NCI-H146 treated with DMSO at 0.1 percent for 48 hours (cell line): ENCODE measurements at regions not wholly inside any gene's neighbourhood (a gene's known extent, or its start where the extent isn't known, plus 50 kb on each side); places are given as distances from the start of the nearest gene placed in this dataset.

Experiments
- DNase-seq: peaks from one replicate; lab custom pipeline; 2025; ENCODE audit not compliant: unreplicated experiment; lab: John Stamatoyannopoulos, UW

GRCh38 chr2:8529706-8530277, 152.1 kb upstream of the ID2 start:
- DNase-seq = no peak

- DNase-seq = no peak
These were observed 150.4 kb upstream of the ID2 start for GRCh38 chr2:8531481-8531880.

GRCh38 chr2:8532438-8532837, 149.4 kb upstream of the ID2 start:
- no peak for DNase-seq

DNA sequence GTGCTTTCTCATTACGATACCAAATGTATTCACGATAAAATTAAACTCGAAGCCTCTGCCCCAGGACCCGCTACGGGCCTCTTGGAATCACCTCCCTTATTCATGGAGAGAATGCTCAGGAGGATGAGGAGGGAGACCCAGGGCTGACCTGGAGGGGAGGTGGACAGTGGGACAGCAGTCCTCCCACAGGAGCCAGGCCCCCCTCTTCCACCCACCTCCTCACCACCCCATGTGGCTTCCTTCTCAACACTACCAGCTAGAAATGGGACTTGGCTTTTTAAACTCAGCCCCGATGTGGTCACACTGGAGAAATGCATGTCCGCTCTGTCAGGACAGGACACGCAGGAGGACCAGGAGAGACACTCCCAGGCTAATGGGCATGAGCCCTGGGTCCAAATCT, 147.9 kb upstream of the ID2 start:
- DNase-seq = no peak

DNA sequence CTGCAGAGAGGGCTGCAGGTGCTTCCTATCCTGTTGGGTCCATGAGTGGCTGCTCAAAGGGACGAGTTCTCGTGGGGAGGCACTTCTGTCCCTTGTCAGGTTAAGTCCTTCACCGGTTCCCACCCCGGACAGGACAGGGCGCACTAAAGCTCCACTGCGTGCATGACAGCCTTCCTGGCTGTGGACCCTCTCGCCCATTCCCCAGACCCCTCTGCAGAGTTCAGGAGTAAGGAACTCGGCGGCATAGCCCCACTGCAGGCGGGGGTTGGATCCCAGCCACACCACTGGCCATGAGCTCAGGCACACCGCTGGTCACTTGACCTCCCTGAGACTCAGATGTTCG, 147.5 kb upstream of the ID2 start:
- no peak for DNase-seq

- DNase-seq = no peak
These were observed 147.0 kb upstream of the ID2 start for GRCh38 chr2:8534729-8535468.

GRCh38 chr2:8535469-8535795, 146.4 kb upstream of the ID2 start:
- no peak for DNase-seq

DNA sequence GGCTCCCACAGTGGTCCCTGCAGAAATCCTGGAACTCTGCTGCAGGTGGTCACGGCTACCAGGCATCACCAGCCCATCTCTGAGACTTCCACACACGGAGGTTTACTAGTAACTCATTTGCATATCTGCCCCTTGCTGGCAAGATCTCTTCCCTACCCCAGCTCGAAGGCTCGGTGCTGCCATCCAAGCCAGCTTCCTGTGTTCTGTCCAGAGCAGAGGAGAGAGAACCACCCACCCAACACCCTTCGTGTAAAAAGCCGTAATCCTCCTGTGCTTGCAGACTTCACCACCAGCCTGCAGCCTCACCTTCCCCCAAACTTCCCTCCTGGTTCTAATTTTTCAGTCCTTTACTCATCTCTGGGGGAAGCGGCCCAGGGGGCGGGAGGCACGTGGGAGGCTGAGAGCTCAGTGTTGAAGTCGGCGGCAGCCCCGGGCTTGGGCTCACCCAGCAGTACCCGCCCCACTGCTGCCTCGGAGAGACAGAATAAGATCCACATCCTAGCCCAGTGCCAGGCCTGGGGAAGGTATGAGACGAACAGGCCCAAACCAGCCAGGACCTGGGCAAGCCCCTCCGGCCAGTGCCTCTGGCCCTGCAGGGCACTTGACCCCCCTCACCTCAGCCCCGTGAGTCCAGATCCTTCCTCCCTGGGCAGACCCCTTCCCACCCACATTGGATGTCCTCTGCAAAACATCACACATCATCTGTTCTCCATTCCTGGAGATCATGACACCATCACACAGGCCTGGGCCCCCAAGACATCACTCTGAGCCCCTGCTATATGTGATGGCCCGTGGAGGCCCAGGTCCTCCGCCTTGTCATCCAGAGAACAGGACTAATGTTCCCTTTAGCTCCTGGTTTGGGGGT, 145.8 kb upstream of the ID2 start:
- DNase-seq = no peak

GRCh38 chr2:8536686-8537561, 144.9 kb upstream of the ID2 start:
- DNase-seq = no peak

DNA sequence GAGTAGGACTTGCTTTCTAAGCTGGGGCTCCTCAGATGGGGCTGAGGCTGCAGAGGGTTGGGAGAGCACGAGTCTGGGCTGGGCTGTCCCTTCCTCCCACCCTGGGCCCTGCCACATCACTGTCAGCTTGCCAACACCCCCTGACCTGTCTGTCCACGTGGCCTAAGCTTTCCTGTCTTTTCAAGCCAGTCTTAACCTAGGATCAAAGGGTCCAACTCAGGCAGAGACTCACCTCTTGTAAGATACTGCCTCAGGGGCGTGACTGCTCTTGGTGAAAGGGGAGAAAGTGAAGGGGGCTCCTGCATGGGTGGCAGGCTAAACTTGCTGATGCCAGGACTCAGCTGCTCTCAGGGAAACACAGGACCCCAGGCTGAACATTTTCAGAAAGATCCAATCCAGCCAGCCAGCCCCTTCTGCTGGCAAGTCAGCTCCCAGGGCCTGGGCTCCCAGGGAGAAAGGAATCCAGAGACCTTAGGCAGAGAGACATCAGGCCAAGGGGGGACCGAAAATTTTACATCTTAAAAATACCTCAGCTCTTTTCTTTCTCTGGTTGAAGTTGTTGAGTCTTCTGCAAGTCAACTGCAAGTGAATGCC, 144.2 kb upstream of the ID2 start:
- DNase-seq = no peak

- DNase-seq = no peak
These were observed 143.3 kb upstream of the ID2 start for GRCh38 chr2:8538531-8538930.

DNA sequence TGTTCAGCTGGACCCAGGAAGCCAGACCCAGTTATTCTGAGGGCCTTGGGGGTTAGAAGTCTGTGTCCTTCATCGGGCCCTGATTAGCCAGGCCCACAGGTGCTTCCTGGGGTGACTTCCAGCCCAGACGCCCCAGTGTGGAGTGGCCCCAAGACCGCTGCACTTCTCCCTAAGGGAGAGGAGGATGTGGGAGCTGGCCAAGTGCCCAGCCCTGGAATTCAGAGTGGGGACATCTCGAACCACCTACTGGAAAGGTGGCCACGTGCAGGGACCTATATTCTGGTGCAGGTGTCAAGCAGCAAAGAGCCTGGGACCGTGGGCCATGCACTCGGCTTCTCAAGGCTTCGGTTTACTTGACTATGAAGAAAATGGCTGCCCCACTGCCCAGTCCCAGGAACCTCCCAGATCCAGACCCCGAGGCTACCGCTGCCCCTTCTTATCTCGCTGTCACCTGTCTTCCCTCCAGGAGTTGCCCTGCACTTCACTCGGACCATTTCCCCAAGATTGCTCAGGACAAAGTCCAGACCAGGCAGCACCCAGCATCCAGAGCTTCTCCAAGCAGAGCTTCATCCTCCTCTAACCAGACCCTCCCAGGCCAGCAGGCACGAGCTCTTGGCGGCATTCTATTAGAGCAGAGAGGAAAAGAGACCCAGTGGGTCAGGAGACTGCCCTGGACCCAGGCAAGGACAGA, 142.8 kb upstream of the ID2 start:
- DNase-seq = no peak

DNA sequence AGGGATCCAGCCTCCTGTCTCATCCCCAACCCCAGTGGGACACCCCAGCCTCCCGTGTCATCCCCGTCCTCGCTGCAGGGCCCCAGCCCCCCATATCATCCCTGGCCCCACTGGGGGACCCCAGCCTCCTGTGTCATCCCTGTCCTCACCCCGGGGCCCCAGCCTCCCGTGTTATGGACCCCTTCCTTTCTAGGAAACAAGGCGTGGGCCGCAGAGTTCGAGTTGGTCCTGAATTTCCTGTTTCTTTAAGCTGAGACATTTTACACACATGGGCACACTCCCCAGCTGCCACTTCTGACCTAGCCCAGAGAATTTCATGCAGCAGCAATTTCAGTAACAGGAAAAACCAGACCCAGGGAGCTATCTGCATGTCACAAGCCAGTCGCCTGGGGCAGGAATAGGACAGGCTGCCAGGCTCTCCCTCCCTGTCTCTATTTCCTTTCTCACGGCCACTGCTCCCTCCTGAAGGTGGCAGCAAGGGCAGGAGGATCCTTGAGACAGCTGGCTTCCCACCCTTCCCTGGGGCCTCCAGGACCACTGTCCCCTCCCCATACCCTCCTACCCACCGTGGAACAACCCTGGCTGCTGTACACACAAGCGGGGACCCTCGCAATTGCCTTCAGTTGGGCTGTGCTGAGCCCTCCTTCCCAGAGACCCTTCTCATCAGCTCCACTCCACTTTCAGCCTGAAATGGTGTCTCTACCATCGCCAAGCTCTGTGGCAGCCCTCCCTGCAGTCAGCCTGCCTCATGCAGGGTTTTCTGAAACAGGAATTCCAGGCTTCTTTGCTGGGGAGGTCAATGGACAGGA, 141.9 kb upstream of the ID2 start:
- DNase-seq = no peak

GRCh38 chr2:8540552-8541055, 141.3 kb upstream of the ID2 start:
- no peak for DNase-seq

- no peak for DNase-seq
These were observed 140.6 kb upstream of the ID2 start for GRCh38 chr2:8541223-8541622.

- no peak for DNase-seq
These were observed 140.2 kb upstream of the ID2 start for GRCh38 chr2:8541636-8542035.

DNA sequence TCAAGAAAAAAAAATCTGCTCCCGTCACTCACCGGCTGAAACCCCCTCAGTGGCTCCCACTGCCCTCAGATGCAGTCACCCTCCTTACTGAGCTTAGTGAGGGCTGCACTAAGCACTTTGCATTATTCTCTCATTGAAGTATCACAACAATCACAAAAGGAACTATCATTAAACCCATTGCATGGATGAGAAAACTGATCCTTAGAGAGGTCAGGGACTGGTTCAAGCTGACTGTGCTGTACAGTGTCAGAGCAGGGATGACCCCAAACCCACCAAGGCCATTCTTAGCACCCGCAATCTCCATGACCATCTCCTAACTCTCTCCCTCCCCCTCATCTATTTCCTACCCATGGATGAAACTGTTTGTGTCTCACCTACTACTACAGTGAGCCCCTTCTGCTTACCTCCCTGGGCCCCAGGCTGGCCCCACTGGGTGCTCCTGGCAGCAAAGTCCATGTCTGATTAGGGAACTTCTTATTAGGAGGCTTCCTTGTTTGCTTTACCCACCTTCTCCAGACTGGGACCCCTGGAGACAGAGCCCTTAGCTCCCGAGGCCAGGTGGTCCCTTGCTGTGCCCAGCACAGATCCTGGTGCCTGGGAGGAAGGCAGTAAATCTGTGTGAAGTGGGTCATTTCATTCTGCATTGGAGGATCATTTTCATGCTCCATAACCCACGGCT, 139.3 kb upstream of the ID2 start:
- no peak for DNase-seq

DNA sequence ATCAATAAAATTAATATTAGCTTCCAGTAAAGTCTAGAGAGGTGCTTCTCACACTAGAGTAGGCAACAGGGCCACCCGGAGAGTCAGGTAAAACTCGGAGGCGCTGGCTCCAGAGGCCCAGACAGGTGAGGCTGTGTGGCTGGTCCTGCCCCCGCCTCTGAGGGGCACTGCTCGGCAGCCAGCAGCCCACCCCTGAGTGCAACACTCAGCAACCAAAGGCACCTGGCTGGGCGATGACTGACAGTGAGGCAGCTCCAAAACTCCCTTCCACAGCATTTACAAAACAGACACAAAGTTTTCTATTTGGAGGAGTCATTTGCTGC, 138.8 kb upstream of the ID2 start:
- no peak for DNase-seq
